Parathyroid adenoma (tissue), 2 donors: ENCODE measurements at regions not wholly inside any gene's neighbourhood (a gene's known extent, or its start where the extent isn't known, plus 50 kb on each side); places are given as distances from the start of the nearest gene placed in this dataset.

Source experiments
- H2AFZ ChIP-seq: fragments of 300-600 bp; sonication (generic); one replicate; pipeline ENCODE4 v1.7.0; 2017; ENCODE audit warnings: antibody characterized with exemption, mild to moderate bottlenecking
- H3K27ac ChIP-seq: fragments of 300-600 bp; sonication (generic); one replicate; pipeline ENCODE4 v1.7.0; 2017
- H3K27me3 ChIP-seq: fragments of 300-600 bp; sonication (generic); one replicate; pipeline ENCODE4 v1.7.0; 2017; ENCODE audit warnings: low read length; ENCODE audit not compliant: control insufficient read depth, insufficient read depth
- H3K36me3 ChIP-seq: fragments of 300-600 bp; sonication (generic); one replicate; pipeline ENCODE4 v1.7.0; 2017; ENCODE audit warnings: low read length; ENCODE audit not compliant: control insufficient read depth, insufficient read depth
- H3K4me1 ChIP-seq: fragments of 300-600 bp; sonication (generic); one replicate; pipeline ENCODE4 v1.7.0; 2017; ENCODE audit warnings: control low read depth
- H3K4me2 ChIP-seq: fragments of 300-600 bp; sonication (generic); one replicate; pipeline ENCODE4 v1.7.0; 2017; ENCODE audit warnings: low read length
- H3K4me3 ChIP-seq: fragments of 300-600 bp; sonication (generic); one replicate; pipeline ENCODE4 v1.7.0; 2017; ENCODE audit warnings: low read depth, low read length
- H3K79me2 ChIP-seq: fragments of 300-600 bp; sonication (generic); one replicate; pipeline ENCODE4 v1.7.0; 2017; ENCODE audit warnings: control low read depth
- H3K9ac ChIP-seq: fragments of 300-600 bp; sonication (generic); one replicate; pipeline ENCODE4 v1.7.0; 2017; ENCODE audit warnings: mild to moderate bottlenecking
- H3K9me3 ChIP-seq: fragments of 300-600 bp; sonication (generic); one replicate; pipeline ENCODE4 v1.7.0; 2017; ENCODE audit warnings: low read length; ENCODE audit not compliant: control insufficient read depth
- TF ChIP-seq, protein P1 (sequence below): fragments of 300-600 bp; sonication (generic); IDR thresholded peaks from one replicate; pipeline ENCODE4 v1.7.0; 2017; ENCODE audit warnings: antibody characterized with exemption, mild to moderate bottlenecking
- donor health status: primary hyperparathyroidism.

DNA sequence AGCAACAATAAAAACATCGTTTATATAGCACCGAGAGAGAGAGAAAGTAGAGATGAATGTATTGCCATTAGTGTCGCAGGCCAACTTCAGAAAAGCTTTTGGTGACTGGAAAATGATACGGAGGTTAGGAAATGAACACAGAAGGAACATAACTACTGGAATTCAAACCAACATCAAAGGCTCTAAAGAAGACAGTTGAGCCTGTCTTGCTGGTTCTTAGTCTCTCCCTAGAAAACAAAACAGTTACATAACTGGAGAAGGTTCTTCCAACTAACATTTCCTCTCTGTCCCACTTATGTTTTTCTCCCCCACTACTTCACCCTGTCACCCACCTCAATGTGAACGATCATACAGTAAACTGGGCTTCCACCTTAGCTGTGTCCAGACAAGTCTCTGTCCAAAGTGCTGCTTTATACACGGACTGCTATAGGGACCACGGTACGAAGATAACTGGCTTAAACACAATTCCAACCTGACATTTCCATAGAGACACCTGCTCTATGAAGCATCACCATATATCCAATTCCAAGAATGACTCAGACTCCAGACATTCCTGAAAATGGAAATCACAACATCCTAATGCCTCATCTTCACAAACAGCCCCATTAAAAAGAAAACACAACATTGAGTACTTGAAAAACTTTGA lies 85.2 kb upstream of the ARHGAP32 start:
- no peaks in the 10 kb centered on the region for H3K27me3 ChIP-seq
- H3K79me2 ChIP-seq, result peaks cover 6% of the 10 kb centered on the region
- H3K27ac ChIP-seq, result no peak overlapping the region
- H3K4me1 ChIP-seq, result no peaks in the 10 kb centered on the region
- no peaks in the 10 kb centered on the region for H3K9me3 ChIP-seq
- no peak overlapping the region for H2AFZ ChIP-seq
- TF ChIP-seq, protein P1, sequence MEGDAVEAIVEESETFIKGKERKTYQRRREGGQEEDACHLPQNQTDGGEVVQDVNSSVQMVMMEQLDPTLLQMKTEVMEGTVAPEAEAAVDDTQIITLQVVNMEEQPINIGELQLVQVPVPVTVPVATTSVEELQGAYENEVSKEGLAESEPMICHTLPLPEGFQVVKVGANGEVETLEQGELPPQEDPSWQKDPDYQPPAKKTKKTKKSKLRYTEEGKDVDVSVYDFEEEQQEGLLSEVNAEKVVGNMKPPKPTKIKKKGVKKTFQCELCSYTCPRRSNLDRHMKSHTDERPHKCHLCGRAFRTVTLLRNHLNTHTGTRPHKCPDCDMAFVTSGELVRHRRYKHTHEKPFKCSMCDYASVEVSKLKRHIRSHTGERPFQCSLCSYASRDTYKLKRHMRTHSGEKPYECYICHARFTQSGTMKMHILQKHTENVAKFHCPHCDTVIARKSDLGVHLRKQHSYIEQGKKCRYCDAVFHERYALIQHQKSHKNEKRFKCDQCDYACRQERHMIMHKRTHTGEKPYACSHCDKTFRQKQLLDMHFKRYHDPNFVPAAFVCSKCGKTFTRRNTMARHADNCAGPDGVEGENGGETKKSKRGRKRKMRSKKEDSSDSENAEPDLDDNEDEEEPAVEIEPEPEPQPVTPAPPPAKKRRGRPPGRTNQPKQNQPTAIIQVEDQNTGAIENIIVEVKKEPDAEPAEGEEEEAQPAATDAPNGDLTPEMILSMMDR, result no peak
- no peak overlapping the region for H3K4me2 ChIP-seq
- no peak overlapping the region for H3K4me3 ChIP-seq
- no peak overlapping the region for H3K9ac ChIP-seq
- no peaks in the 10 kb centered on the region for H3K36me3 ChIP-seq

DNA sequence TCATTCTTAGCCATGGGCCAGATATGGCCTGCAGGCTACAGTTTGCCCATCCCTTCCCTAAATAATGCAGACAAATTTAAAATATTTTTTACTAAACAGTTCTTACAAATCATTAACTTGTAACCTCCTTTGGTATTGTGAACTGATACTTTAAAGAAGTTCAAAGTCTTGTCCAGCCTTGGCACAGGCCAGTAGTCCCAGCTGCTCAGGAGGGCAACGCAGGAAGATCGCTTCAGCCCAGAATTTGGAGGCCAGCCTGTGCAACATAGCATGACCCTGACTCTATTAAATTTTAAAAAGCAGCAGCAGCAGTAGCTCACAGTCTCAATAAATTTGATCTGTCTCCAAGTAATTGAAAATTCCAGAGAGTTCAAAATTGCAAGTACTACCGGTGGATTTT lies 83.7 kb upstream of the ARHGAP32 start:
- Histone ChIP-seq H3K79me2 (peaks cover 10% of the 10 kb centered on the region), H3K27me3 (no peaks in the 10 kb centered on the region), H3K4me2 (no peak overlapping the region), H3K9me3 (no peaks in the 10 kb centered on the region), H3K36me3 (no peaks in the 10 kb centered on the region), H3K27ac (no peak overlapping the region), H2AFZ (no peak overlapping the region), H3K4me1 (no peaks in the 10 kb centered on the region), H3K4me3 (no peak overlapping the region), H3K9ac (no peak overlapping the region)
- TF ChIP-seq, protein P1, result no peak

DNA sequence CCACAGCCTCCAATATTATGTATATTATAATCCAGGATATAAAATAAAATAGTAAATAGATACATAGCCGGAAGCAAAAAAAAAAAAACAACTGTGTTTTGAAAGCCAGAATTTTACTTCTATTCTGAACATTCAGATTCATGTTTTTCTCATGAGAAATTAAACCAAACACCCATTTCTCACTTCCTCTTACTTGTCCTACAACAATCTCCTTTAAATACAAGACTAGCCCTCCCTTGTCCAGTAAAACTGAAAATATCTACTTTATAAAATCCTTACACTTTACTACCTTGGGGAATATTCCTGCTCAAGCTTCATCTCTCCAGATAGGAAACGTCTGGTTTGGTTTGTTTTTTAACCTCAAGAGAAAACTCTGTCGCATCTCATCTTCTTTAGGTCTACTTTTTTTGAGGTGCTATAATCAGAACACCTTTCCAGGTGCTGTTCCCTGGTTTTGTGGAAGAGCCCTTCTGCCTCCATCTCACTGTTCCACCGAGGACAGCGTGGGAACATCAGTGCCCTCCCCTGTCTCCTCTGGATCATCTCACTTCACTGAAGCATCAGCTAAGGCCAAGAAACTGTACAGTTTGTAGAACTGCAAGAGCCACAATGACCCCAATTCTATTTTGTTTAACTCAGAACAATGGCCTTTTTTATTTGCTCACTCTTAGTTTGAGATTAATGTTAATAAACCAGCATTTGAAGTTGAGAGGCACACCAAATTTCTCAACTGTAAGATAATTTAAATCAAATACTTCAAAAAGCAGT lies 82.0 kb upstream of the ARHGAP32 start:
- H3K4me3 ChIP-seq, result no peak overlapping the region
- H3K9me3 ChIP-seq, result no peaks in the 10 kb centered on the region
- H3K9ac ChIP-seq, result no peak overlapping the region
- no peak overlapping the region for H3K4me2 ChIP-seq
- peaks cover 16% of the 10 kb centered on the region for H3K79me2 ChIP-seq
- TF ChIP-seq, protein P1, result no peak
- no peak overlapping the region for H2AFZ ChIP-seq
- no peak overlapping the region for H3K27ac ChIP-seq
- H3K27me3 ChIP-seq, result no peaks in the 10 kb centered on the region
- no peaks in the 10 kb centered on the region for H3K4me1 ChIP-seq
- no peaks in the 10 kb centered on the region for H3K36me3 ChIP-seq

DNA sequence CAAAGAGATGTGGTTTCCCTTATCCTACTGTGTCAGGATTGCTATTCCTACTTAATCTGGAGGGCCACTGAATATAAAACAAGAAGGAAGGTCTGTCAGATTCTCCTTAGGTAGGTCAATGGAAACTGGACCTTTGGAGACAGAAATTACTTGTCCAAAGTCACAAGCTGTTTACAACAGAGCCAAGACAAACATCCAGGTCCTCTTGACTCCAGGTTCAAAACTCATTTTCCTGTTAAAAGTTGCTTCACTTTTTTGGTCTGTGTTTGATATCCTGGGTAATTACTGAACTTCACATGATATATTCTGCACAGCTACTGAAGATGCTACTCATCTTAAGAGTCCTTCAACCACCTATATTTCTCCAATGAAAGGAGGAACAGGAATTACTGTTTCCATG lies 81.2 kb upstream of the ARHGAP32 start:
- no peaks in the 10 kb centered on the region for H3K4me1 ChIP-seq

More for the DNA sequence above, 81.2 kb upstream of the ARHGAP32 start:
- H3K27me3 ChIP-seq, result no peaks in the 10 kb centered on the region
- TF ChIP-seq, protein P1, result no peak
- peaks cover 18% of the 10 kb centered on the region for H3K79me2 ChIP-seq
- no peak overlapping the region for H2AFZ ChIP-seq
- H3K9me3 ChIP-seq, result no peaks in the 10 kb centered on the region
- no peaks in the 10 kb centered on the region for H3K36me3 ChIP-seq
- H3K4me3 ChIP-seq, result no peak overlapping the region
- no peak overlapping the region for H3K4me2 ChIP-seq
- H3K9ac ChIP-seq, result no peak overlapping the region
- no peak overlapping the region for H3K27ac ChIP-seq
